Loucy (cell line): ENCODE measurements at regions not wholly inside any gene's neighbourhood (a gene's known extent, or its start where the extent isn't known, plus 50 kb on each side); places are given as distances from the start of the nearest gene placed in this dataset.

Experiments used
- EZH2phosphoT487 ChIP-seq: fragments of 200-600 bp; IDR thresholded peaks from 2 replicates; pipeline ENCODE4 v1.6.1; 2018; ENCODE audit warnings: antibody characterized with exemption, mild to moderate bottlenecking, moderate library complexity, borderline replicate concordance
- TF ChIP-seq, protein P1 (sequence below): fragments of 200-600 bp; sonication (generic); conservative IDR thresholded peaks from 2 replicates; pipeline ENCODE4 v1.5.1; 2014; ENCODE audit warnings: mild to moderate bottlenecking, antibody characterized with exemption, low read length

DNA sequence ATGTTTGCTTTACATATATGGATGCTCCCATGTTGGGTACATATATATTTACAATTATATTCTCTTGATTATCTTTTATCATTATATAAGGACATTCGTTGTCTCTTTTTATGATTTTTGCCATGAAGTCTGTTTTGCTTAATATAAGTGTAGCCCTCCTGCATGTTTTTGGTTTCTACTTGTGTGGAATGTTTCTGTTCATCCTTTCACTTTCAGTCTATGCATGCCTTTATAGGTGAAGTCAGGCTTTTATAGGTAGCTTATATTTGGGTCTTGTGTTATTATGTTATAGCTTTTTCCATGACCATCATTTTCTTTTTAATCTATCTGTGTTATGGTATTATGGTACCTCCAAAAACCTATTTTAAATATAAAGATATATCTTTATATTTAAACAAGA lies 612.5 kb upstream of the HS3ST5 start:
- TF ChIP-seq, protein P1, sequence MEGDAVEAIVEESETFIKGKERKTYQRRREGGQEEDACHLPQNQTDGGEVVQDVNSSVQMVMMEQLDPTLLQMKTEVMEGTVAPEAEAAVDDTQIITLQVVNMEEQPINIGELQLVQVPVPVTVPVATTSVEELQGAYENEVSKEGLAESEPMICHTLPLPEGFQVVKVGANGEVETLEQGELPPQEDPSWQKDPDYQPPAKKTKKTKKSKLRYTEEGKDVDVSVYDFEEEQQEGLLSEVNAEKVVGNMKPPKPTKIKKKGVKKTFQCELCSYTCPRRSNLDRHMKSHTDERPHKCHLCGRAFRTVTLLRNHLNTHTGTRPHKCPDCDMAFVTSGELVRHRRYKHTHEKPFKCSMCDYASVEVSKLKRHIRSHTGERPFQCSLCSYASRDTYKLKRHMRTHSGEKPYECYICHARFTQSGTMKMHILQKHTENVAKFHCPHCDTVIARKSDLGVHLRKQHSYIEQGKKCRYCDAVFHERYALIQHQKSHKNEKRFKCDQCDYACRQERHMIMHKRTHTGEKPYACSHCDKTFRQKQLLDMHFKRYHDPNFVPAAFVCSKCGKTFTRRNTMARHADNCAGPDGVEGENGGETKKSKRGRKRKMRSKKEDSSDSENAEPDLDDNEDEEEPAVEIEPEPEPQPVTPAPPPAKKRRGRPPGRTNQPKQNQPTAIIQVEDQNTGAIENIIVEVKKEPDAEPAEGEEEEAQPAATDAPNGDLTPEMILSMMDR, result no peak
- TF ChIP-seq EZH2phosphoT487, result no peak
